GM19351 (cell line): ENCODE measurements at regions not wholly inside any gene's neighbourhood (a gene's known extent, or its start where the extent isn't known, plus 50 kb on each side); places are given as distances from the start of the nearest gene placed in this dataset.
"Not testable (repeated sequence)": the region's sequence is repeated elsewhere in the genome, so short reads cannot be mapped to it uniquely, and the experiment has no call there.

Experiments used
- ATAC-seq: cut with Tn5 transposase; IDR thresholded peaks from one replicate; pipeline ENCODE4 v1.9.1; 2021; ENCODE audit warnings: mild to moderate bottlenecking, moderate library complexity; ENCODE audit not compliant: unreplicated experiment

- no peak for ATAC-seq
Measured at GRCh38 chrX:102784550-102784949, 64.0 kb downstream of the GPRASP3 start.

GRCh38 chrX:102787283-102787682, 66.7 kb downstream of the GPRASP3 start:
- no peak for ATAC-seq

GRCh38 chrX:102808336-102808735, 87.8 kb downstream of the GPRASP3 start:
- no peak for ATAC-seq

GRCh38 chrX:102818269-102818668, 97.7 kb downstream of the GPRASP3 start:
- not testable (repeated sequence) for ATAC-seq

GRCh38 chrX:102832661-102833060, 104.4 kb upstream of the RAB40AL start:
- no peak for ATAC-seq

GRCh38 chrX:102833136-102833535, 103.9 kb upstream of the RAB40AL start:
- no peak for ATAC-seq

GRCh38 chrX:102835504-102836146, 101.4 kb upstream of the RAB40AL start:
- ATAC-seq, result no peak

- no peak for ATAC-seq
Measured at GRCh38 chrX:102837847-102838246, 99.2 kb upstream of the RAB40AL start.

- ATAC-seq, result no peak
Measured at GRCh38 chrX:102840871-102841705, 96.0 kb upstream of the RAB40AL start.

- no peak for ATAC-seq
Measured at GRCh38 chrX:102841706-102842003, 95.4 kb upstream of the RAB40AL start.

- ATAC-seq, result no peak
Measured at GRCh38 chrX:102845020-102845419, 92.1 kb upstream of the RAB40AL start.

GRCh38 chrX:102846544-102847236, 90.4 kb upstream of the RAB40AL start:
- ATAC-seq, result no peak

GRCh38 chrX:102847362-102847761, 89.7 kb upstream of the RAB40AL start:
- ATAC-seq, result no peak

- no peak for ATAC-seq
Measured at GRCh38 chrX:102849396-102849795, 87.7 kb upstream of the RAB40AL start.

- not testable (repeated sequence) for ATAC-seq
Measured at GRCh38 chrX:102858826-102859549, 78.1 kb upstream of the RAB40AL start.

- ATAC-seq, result no peak
Measured at GRCh38 chrX:102859550-102859871, 77.6 kb upstream of the RAB40AL start.

GRCh38 chrX:102860235-102860634, 76.8 kb upstream of the RAB40AL start:
- ATAC-seq, result no peak

- peak; percentile 100 for ATAC-seq
Measured at GRCh38 chrX:102863735-102864134, 73.3 kb upstream of the RAB40AL start.

- ATAC-seq, result no peak
Measured at GRCh38 chrX:102866981-102867656, 70.0 kb upstream of the RAB40AL start.

- ATAC-seq, result no peak
Measured at GRCh38 chrX:102883491-102883890, 53.6 kb upstream of the RAB40AL start.
